GM18861 (cell line): ENCODE measurements at regions not wholly inside any gene's neighbourhood (a gene's known extent, or its start where the extent isn't known, plus 50 kb on each side); places are given as distances from the start of the nearest gene placed in this dataset.
A peak's percentile ranks its signal among the peaks of the same experiment; 100 is the strongest.

Experiments used
- ATAC-seq: cut with Tn5 transposase; IDR thresholded peaks from one replicate; pipeline ENCODE4 v1.9.1; 2021; ENCODE audit not compliant: unreplicated experiment

- ATAC-seq = no peak
Observed at GRCh38 chr15:92565351-92566125, 90.0 kb downstream of the FAM174B start.

- ATAC-seq = no peak
Observed at GRCh38 chr15:92561754-92562153, 93.8 kb downstream of the FAM174B start.

GRCh38 chr15:92553317-92553716, 102.3 kb downstream of the FAM174B start:
- ATAC-seq = no peak

GRCh38 chr15:92545996-92546395, 109.6 kb downstream of the FAM174B start:
- ATAC-seq = no peak

- ATAC-seq = no peak
Observed at GRCh38 chr15:92541291-92542200, 114.0 kb downstream of the FAM174B start.

GRCh38 chr15:92538115-92538514, 117.5 kb downstream of the FAM174B start:
- ATAC-seq = no peak

GRCh38 chr15:92533298-92533697, 122.3 kb downstream of the FAM174B start:
- ATAC-seq = no peak

GRCh38 chr15:92531406-92531805, 124.2 kb downstream of the FAM174B start:
- no peak for ATAC-seq

GRCh38 chr15:92528736-92529135, 126.8 kb downstream of the FAM174B start:
- no peak for ATAC-seq

- no peak for ATAC-seq
Observed at GRCh38 chr15:92527197-92527596, 128.4 kb downstream of the FAM174B start.

- no peak for ATAC-seq
Observed at GRCh38 chr15:92525758-92526245, 129.8 kb downstream of the FAM174B start.

GRCh38 chr15:92524874-92525565, 130.6 kb downstream of the FAM174B start:
- no peak for ATAC-seq

GRCh38 chr15:92524161-92524560, 130.5 kb downstream of the ST8SIA2 start:
- ATAC-seq = no peak

GRCh38 chr15:92523176-92523575, 129.5 kb downstream of the ST8SIA2 start:
- no peak for ATAC-seq

GRCh38 chr15:92521624-92522008, 127.9 kb downstream of the ST8SIA2 start:
- ATAC-seq = peak; percentile 95

- ATAC-seq = peak; percentile 26
Observed at GRCh38 chr15:92520914-92521623, 127.4 kb downstream of the ST8SIA2 start.

GRCh38 chr15:92519709-92520108, 126.0 kb downstream of the ST8SIA2 start:
- ATAC-seq = no peak
